ENCODE measurements at regions not wholly inside any gene's neighbourhood (a gene's known extent, or its start where the extent isn't known, plus 50 kb on each side); places are given as distances from the start of the nearest gene placed in this dataset.

DNA sequence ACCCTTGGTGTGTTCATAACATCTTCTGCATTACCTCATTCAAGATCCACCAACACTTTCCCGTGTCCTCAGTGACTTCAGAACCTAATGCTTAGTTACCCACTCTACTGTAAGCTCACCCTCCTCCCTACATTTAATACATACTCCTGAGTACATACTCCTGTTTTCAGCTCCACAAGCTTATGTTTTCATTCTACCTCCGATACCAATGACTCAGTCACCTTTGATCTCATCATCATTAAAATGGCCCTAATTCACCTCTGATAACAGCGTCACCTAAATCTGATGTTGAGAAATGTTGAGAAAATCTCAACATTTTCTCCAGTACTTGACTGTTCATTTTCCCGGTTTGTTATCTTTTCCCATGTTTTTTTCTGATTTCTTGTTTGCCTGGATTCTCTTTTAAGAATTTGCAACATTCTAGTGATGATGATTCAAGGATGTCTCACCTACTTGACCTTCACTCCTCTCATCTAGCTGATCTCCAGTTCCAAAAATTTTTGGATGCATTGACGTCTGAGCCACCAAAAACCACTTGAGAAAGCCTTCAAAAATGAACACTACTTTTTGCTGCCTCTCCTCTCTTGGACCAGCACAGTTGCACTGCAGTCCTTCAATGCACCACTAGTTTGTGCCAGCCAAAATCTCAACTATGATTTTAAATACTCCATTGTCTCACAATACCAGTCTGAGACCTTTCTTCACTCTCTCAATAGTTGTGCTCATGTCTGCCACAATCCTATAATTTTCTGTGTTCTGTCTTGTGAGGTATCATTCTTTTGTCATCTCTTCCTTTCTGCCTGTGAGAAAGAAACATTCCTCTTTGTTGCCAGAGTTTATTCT, 220.7 kb upstream of the SEMA6D start:
- no peak for DNase-seq

DNA sequence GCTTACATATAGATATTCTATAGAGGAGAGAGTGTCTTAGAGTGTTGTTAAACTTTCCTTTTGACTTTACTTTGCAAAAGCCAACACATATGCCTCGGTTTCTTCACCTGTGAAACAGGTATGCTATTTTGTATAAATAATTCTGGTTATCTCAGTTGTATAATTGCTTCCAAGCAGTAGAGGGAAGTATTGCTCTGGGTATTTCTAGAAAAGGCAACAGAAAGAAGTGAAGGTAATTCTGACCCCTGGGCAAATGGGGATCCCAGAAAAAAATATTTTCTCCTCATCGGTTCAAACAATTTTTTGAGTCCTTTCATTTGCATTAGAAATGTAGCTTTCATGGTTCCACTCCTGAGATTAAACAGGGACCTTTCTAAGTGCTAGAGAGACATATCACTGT, 216.5 kb upstream of the SEMA6D start:
- DNase-seq, result no peak

- no peak for DNase-seq
Observed at GRCh38 chr15:47502041-47502440, 215.3 kb upstream of the SEMA6D start.

GRCh38 chr15:47503876-47504275, 213.4 kb upstream of the SEMA6D start:
- DNase-seq, result no peak

DNA sequence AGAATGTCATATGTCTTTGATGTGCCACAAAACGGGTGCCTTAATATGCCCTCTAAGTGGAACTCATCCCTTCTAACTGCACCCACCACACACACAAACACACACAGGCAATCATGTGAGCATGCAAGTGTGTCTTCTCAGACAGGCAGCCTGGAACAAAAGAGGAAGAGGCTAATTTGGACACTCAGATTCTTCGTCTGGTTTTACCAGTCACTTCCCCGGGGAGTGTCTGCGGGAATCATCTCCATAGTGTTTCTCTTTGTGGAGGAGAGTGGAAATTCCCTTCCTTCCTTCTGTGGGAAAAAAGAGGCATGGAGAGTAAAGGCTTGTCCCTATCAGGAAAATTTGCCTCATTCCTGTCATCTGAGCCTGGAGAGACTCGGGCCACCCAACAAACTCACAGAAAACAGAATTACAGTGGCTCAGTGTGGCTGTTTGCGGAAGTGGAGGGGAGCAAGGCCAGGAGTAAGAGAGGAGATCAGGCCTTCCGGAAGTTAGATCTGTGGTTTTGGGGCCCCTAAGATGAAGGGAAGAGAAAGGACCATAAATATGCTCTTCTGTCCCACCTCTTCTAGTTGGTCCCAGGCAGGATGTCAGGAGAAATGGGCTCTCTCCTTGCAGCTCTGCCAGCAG, 212.6 kb upstream of the SEMA6D start:
- DNase-seq, result no peak

DNA sequence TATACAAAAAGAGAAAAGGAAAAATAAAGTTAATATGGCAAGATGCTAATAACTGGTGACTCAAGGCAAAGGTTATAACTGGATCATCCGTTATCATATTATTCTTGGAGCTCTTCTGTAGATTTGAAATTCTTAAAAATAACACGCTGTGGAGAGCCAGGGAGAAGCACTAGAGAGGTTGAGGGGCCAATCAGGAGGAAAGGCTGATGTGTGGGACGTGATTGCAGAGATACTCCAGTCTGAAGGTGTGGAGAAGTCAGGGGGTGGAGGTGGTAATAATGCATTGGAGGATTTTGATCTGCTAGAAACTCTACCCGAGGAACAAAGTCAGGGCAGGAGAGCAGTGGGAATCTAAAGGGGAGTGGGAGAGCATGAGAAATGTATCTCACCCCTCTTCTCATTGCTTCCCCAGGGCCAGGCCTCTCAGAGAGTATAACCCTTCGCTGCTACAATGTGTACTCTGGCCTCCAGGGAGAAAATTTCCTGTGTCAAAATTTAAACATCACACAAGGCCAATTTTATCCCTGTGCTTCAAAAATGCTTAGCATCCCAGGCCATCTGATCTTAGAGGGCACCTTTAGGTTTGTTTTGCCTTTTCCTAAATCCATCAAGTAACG, 211.5 kb upstream of the SEMA6D start:
- no peak for DNase-seq

DNA sequence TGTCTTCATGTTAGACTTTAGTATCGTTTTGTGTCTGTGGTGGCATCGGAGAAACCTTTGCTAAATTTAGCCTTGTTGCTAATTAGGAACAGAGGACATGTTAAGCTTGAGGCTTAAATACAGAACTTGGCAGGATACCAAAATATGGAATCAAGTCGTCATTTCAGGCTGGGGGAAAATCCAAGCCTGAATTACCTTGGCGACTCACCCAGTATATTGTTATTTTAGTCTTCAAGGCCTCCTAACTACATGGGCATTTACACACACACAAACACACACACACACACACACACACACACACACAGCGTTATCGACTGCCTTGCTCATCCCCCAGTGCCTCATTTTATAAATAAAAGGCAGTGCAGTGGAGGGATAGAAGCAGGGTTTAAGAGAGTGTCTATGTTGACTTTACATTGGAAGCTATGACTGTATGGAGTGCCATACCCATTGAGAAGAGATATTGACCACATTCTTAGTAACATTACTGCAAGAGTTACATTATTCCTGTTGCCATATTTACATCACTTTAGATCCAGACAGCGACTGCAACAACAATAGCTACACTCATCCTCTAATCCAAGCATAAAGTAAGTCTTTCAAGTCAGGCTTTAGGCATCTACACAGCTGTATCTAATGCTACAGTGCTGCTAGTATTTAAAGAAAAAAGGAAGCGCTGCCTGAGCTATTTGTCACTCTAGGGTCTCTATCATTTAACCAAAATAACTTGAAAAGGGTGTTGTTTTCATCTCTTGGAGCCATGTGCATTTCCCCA, 210.8 kb upstream of the SEMA6D start:
- DNase-seq, result no peak

- DNase-seq, result no peak
Observed at GRCh38 chr15:47507221-47507985, 209.9 kb upstream of the SEMA6D start.

GRCh38 chr15:47511261-47511660, 206.0 kb upstream of the SEMA6D start:
- no peak for DNase-seq

DNA sequence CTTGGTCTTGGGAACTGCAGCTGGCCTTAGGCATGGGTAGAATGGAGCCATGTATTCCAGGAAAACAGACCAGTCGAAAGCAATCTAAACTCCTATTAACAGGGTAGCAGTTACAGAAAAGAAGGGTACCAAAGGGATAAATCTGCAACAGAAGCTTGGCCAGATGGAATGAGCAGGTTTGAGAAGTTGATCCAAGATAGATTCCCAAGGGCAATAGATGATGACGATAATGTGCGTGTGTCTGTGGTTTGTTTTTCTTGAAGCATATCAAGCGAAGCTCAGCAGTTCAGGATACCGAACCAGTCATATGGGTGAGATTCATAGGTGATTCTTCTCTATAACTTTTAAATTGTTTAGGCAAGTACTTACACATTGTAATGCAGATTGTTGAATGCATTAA, 203.8 kb upstream of the SEMA6D start:
- no peak for DNase-seq

GRCh38 chr15:47514200-47514652, 203.1 kb upstream of the SEMA6D start:
- no peak for DNase-seq

- no peak for DNase-seq
Observed at GRCh38 chr15:47516558-47516957, 200.7 kb upstream of the SEMA6D start.

DNA sequence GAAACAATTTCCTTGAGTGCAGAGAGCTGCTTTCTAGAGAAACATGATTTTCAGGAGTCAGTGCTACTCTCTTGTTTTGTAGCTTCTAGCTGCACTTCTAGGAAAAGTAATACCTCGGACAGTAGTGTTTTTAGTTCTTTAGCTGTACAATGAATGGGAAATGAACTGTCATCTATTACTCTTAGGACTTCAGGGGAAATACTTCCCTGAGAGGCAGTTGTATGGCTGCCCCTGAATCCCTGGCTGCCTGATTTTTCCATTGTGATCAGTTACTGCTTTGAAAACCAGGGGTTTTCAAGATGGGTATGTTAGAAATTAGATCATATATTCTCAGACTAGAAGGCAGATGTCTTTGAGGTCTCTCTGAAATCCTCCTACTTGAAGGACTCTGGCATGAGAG, 200.3 kb upstream of the SEMA6D start:
- no peak for DNase-seq

DNA sequence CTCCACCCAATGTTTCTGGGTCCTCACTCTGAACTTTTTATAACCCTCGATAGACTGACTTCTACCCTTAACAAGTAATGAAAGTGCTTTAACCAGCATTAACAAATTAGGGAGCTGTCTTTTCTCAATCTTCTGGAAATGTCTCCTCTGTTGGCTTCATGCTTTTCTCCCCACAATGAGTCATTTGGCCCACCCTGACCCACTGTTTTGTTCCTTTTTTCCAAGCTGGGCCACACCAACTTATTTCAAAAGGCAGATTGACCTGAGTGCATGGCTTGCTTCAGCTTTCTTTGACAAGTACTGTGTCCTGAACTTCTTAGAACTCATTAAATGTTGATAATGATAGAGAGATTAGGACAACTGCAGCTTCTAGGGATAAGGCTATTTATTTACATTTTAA, 199.6 kb upstream of the SEMA6D start:
- DNase-seq, result no peak

- DNase-seq, result no peak
Observed at GRCh38 chr15:47523681-47524475, 193.4 kb upstream of the SEMA6D start.

- no peak for DNase-seq
Observed at GRCh38 chr15:47529241-47529640, 188.1 kb upstream of the SEMA6D start.

GRCh38 chr15:47534673-47535072, 182.6 kb upstream of the SEMA6D start:
- DNase-seq, result no peak

- DNase-seq, result no peak
Observed at GRCh38 chr15:47541562-47541961, 175.7 kb upstream of the SEMA6D start.

DNA sequence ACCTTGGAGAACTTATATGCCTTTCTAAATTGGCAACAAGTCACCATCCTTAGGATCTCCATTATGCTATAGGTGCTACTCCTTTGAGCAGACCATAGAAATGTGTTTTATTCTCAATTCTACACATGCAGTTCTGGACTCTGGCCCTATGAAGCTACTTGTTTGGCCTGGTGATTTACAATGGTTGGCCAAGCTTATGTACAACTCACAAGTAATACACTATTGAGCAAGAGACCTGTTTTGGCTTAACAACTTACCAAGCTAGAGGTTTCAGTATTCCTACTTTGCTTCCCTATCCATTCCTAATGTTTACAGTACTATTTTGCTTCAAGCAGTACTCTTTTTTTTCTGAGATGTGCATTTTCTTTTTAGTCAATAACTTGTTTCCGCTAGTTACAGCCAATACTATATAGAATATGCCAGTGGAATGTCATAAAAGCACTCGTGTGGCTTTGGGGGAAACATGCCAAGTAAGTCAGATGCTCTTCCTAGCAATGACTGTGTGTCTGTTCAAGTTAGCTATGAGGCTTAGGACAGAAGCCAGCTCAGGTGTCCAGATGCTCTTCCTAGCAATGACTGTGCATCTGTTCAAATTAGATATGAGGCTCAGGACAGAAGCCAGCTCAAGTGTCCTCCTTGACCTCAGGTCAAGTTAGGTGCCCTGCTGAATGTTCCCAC, 174.9 kb upstream of the SEMA6D start:
- no peak for DNase-seq

- no peak for DNase-seq
Observed at GRCh38 chr15:47548231-47548630, 169.1 kb upstream of the SEMA6D start.

GRCh38 chr15:47548986-47549385, 168.3 kb upstream of the SEMA6D start:
- DNase-seq, result no peak

Data from CD4-positive, alpha-beta T cell treated with Interleukin-21 for 1 hour (primary cell).